ENCODE measurements at regions not wholly inside any gene's neighbourhood (a gene's known extent, or its start where the extent isn't known, plus 50 kb on each side); places are given as distances from the start of the nearest gene placed in this dataset.

DNA sequence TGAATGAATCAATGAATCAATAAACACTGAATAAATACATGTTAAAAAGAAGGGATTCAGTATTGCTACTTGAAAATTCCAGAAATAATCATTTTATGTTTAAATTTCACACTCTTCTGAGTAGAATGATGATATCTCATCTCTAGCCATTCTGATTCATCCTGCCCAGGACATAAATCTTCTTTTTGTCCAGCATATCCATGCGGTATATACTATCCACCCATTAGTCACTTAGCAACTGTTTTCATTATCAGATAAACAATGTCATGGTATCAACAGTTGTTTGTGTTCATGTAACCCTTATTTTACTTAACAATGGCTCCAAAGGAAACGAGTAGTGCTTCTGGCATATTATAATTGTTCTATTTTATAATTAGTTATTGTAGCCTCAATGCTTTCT, 432.4 kb upstream of the SMC2 start:
- TF ChIP-seq, protein P1, sequence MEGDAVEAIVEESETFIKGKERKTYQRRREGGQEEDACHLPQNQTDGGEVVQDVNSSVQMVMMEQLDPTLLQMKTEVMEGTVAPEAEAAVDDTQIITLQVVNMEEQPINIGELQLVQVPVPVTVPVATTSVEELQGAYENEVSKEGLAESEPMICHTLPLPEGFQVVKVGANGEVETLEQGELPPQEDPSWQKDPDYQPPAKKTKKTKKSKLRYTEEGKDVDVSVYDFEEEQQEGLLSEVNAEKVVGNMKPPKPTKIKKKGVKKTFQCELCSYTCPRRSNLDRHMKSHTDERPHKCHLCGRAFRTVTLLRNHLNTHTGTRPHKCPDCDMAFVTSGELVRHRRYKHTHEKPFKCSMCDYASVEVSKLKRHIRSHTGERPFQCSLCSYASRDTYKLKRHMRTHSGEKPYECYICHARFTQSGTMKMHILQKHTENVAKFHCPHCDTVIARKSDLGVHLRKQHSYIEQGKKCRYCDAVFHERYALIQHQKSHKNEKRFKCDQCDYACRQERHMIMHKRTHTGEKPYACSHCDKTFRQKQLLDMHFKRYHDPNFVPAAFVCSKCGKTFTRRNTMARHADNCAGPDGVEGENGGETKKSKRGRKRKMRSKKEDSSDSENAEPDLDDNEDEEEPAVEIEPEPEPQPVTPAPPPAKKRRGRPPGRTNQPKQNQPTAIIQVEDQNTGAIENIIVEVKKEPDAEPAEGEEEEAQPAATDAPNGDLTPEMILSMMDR (IDR thresholded peaks at IDR 0.05), result no peak
- TF ChIP-seq, protein P2, sequence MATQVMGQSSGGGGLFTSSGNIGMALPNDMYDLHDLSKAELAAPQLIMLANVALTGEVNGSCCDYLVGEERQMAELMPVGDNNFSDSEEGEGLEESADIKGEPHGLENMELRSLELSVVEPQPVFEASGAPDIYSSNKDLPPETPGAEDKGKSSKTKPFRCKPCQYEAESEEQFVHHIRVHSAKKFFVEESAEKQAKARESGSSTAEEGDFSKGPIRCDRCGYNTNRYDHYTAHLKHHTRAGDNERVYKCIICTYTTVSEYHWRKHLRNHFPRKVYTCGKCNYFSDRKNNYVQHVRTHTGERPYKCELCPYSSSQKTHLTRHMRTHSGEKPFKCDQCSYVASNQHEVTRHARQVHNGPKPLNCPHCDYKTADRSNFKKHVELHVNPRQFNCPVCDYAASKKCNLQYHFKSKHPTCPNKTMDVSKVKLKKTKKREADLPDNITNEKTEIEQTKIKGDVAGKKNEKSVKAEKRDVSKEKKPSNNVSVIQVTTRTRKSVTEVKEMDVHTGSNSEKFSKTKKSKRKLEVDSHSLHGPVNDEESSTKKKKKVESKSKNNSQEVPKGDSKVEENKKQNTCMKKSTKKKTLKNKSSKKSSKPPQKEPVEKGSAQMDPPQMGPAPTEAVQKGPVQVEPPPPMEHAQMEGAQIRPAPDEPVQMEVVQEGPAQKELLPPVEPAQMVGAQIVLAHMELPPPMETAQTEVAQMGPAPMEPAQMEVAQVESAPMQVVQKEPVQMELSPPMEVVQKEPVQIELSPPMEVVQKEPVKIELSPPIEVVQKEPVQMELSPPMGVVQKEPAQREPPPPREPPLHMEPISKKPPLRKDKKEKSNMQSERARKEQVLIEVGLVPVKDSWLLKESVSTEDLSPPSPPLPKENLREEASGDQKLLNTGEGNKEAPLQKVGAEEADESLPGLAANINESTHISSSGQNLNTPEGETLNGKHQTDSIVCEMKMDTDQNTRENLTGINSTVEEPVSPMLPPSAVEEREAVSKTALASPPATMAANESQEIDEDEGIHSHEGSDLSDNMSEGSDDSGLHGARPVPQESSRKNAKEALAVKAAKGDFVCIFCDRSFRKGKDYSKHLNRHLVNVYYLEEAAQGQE (IDR thresholded peaks at IDR 0.05; ENCODE audit: insufficient read depth in 1 of 2, low read depth in 2 of 2, low read length in 1 of 2), result no peak
- no peak for TF ChIP-seq POLR2AphosphoS5 (IDR thresholded peaks at IDR 0.05; ENCODE audit: low read depth, low read length)
- no peak for TF ChIP-seq SIN3A (IDR thresholded peaks at IDR 0.05; ENCODE audit: borderline replicate concordance, insufficient read depth, low read depth, low read length)
- TF ChIP-seq TCF7L2 (IDR thresholded peaks at IDR 0.05; ENCODE audit: low read depth, low read length), result no peak
